GM04503 (cell line): ENCODE measurements at regions not wholly inside any gene's neighbourhood (a gene's known extent, or its start where the extent isn't known, plus 50 kb on each side); places are given as distances from the start of the nearest gene placed in this dataset.
"Not testable (repeated sequence)": the region's sequence is repeated elsewhere in the genome, so short reads cannot be mapped to it uniquely, and the experiment has no call there.

Experiments used
- DNase-seq: peaks from one replicate; pipeline ENCODE4 v3.0.0-alpha.2; 2012; ENCODE audit warnings: low read depth

- no peak for DNase-seq
These were observed 485.7 kb downstream of the AJAP1 start for GRCh38 chr1:5140136-5140535.

GRCh38 chr1:5129746-5130355 lies 475.4 kb downstream of the AJAP1 start:
- DNase-seq: no peak

- DNase-seq: no peak
These were observed 470.8 kb downstream of the AJAP1 start for GRCh38 chr1:5125208-5125607.

DNA sequence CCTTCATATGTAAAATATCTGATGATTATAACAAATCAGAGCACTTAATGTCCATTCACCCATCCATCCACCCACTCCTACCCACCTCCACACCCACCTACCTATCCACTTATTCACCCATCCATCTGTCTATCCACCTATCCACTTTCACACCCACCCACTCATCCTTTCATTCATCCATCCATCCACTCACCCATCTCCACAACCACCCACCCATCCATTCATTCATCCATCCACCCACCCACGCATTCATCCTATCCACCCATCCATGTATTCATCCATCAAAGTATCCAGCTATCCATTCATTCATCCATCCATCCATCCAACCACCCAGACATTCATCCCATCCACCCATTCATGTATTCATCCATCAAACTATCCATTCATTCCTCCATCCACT lies 466.1 kb downstream of the AJAP1 start:
- no peak for DNase-seq

GRCh38 chr1:5119366-5120234 lies 465.2 kb downstream of the AJAP1 start:
- no peak for DNase-seq

DNA sequence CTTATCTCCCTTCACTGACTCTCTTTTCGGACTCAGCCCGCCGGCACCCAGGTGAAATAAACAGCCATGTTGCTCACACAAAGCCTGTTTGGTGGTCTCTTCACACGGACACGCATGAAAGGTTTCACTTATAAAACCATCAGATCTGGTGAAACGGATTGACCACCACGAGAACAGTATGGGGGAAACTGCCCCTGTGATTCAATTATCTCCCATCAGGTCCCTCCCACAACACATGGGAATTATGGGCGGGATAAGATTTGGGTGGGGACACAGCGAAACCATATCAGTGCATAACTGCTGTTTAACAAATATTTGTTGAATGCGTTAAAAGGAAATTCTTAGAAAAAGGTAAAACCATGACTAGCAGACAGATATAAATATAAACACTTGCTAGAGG lies 464.4 kb downstream of the AJAP1 start:
- not testable (repeated sequence) for DNase-seq

DNA sequence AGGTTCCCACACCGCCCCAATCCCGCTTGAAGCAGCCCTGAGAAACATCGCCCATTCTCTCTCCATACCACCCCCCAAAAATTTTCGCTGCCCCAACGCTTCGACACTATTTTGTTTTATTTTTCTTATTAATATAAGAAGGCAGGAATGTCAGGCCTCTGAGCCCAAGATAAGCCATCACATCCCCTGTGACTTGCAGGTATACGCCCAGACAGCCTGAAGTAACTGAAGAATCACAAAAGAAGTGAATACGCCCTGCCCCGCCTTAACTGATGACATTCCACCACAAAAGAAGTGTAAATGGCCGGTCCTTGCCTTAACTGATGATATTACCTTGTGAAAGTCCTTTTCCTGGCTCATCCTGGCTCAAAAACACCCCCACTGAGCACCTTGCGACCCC lies 463.9 kb downstream of the AJAP1 start:
- not testable (repeated sequence) for DNase-seq

DNA sequence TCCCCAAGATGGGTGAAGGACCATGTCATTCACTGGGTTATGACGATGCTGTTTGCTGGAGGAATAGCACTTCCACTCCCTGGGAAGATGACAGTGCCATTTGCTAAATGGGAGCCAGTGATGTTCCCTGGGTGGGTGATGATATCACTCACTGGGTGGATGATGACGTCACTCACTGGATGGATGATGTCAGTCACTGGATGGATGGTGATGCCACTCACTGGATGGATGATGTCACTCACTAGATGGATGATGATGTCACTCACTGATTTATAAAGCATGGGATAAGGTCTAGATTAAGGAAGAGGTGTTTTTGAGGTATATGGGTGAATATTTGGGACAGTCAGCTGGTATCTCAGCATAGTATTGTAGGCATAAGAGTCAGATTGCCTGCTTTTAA lies 457.2 kb downstream of the AJAP1 start:
- no peak for DNase-seq

DNA sequence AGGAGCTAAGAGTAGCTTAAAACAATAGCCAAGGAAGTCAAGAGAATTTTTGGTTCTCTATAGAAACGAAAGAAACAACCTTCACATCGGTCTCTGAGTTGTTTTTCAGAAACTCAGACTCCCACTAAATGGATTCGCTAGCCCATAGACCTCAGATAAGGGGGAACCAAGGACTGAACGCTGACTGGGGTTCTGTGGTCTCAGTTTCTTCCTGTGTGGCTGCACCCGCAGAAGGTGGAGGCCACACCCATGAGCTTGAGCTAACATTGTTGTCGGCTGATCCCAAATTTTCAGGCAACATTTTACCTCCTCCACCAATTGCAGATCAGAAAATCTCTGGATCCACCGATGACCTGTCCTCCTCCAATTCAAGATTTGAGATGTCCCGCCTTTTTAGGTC lies 456.1 kb downstream of the AJAP1 start:
- no peak for DNase-seq

DNA sequence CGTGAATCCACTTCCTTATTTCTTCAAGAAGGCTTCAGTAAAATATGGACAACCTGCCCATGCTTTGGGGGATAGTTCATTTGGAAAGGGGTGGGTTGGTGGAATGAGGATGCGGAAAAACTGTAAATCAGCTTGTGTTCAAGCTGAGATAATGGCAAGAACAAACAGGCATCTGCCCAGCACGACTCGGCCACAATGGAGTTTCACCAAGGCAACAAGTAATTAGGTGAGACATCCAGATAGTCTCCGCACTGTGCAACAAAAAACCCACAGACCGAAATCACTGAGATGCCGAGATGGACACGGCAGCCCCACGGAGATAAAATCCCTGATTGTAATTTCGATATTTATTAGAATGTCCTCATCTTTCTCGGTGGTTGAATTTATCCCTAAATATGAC lies 455.2 kb downstream of the AJAP1 start:
- no peak for DNase-seq

DNA sequence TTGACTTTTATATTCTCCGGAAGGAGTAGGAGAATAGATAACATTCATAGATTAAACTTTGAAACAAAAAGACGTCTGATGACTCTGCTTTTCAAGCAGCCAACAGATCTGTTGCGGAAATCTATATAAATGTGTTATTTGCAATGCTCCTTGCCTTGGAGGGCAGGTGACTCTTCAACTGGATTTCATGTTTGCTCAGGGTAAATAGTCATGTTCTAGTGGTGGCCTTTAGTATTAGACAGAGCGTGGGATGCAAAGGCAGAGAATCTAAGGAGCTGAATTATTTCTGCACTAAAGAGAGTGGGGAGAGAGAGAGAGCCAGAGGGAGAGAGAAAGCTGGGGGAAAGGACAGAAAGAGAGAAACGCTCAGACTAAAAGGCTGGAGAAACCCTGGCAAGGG lies 454.3 kb downstream of the AJAP1 start:
- DNase-seq: no peak

- no peak for DNase-seq
These were observed 451.3 kb downstream of the AJAP1 start for GRCh38 chr1:5105744-5106143.

GRCh38 chr1:5099558-5099957 lies 445.1 kb downstream of the AJAP1 start:
- DNase-seq: no peak

DNA sequence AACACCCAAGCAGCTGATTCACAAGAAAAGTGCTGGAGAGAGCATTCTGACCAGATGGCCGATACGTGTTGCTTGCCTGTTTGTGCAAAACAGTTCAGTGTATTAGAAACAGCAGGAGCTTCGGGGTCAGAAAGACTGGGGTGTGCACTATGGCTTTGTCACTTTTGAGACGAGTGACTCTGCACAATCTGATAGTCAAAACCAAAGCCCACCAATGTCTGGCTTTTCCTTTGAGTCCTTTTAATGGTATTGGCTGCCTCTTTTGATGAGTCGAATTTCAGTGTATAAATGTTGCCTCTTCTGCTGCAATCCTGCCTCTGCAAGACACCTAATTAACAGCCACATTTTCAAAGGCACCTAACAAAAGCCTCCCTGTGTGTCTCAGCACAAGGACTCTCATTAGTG lies 444.6 kb downstream of the AJAP1 start:
- DNase-seq: no peak

- no peak for DNase-seq
These were observed 438.6 kb downstream of the AJAP1 start for GRCh38 chr1:5093042-5093441.

DNA sequence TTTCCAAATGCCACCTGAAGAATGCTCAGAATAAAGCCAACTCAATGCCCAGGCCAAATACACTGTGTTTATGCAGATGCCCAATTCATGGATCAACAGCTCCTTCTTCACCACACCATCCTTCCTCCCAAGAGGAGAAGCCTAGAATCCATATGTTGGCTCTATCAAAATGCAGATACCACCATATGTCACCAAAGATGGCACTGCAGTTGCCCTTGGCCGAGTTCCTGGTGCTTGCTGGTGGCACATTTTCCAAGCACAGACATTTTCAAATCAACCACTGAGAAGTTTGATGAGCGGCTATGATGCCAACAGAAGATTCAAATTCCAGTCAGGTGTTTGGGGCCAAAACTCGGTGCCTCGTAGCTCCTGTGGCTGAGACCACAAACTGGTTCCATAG lies 430.3 kb downstream of the AJAP1 start:
- no peak for DNase-seq

GRCh38 chr1:5067246-5067645 lies 412.8 kb downstream of the AJAP1 start:
- no peak for DNase-seq

GRCh38 chr1:5053744-5054143 lies 399.3 kb downstream of the AJAP1 start:
- DNase-seq: no peak

GRCh38 chr1:5029136-5029535 lies 374.7 kb downstream of the AJAP1 start:
- no peak for DNase-seq

DNA sequence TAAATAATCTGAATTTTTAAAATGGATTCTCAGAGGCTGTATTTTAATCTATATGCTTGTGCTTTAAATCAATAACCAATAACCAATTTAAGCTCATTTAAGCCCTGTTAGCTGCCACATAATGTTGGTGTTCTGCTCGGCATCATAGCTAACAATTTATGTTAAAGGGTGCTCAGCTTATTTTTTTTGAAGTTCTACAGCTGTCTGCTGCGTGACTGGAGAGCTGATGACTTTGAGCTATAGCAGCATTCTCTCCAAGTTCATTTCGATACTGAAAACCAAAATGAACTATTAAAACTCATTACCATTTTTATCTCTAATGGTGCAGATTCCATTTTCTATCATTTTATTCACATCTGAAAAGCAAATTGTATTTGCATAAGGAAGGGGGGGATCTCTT lies 357.8 kb downstream of the AJAP1 start:
- DNase-seq: no peak

- no peak for DNase-seq
These were observed 356.2 kb downstream of the AJAP1 start for GRCh38 chr1:5010656-5011055.

- no peak for DNase-seq
These were observed 355.8 kb downstream of the AJAP1 start for GRCh38 chr1:5010236-5010635.

- no peak for DNase-seq
These were observed 355.1 kb downstream of the AJAP1 start for GRCh38 chr1:5009376-5010065.
